H9 (cell line): ENCODE measurements at regions not wholly inside any gene's neighbourhood (a gene's known extent, or its start where the extent isn't known, plus 50 kb on each side); places are given as distances from the start of the nearest gene placed in this dataset.

Source experiments
- DNase-seq: peaks from one replicate; pipeline ENCODE4 v3.0.0-alpha.2; 2017
- H2AFZ ChIP-seq: one replicate; pipeline ENCODE4 v1.6.1; 2013; ENCODE audit warnings: mild to moderate bottlenecking, low read length, control low read depth, moderate library complexity
- H2AK5ac ChIP-seq: 2 replicates; pipeline ENCODE4 v1.6.1; 2013; ENCODE audit warnings: low read length, control low read depth, mixed read lengths; ENCODE audit not compliant: insufficient read length
- H2BK120ac ChIP-seq: one replicate; pipeline ENCODE4 v1.6.1; 2013; ENCODE audit warnings: low read depth, mild to moderate bottlenecking, low read length, control low read depth, inconsistent platforms; ENCODE audit not compliant: poor library complexity, severe bottlenecking
- H2BK12ac ChIP-seq: 2 replicates; pipeline ENCODE4 v1.6.1; 2013; ENCODE audit warnings: low read length, control low read depth, mixed read lengths, low read depth; ENCODE audit not compliant: insufficient read length
- H2BK15ac ChIP-seq: 2 replicates; pipeline ENCODE4 v1.6.1; 2013; ENCODE audit warnings: low read depth, low read length, control low read depth
- H2BK20ac ChIP-seq: one replicate; pipeline ENCODE4 v1.6.1; 2013; ENCODE audit warnings: low read depth, mild to moderate bottlenecking, low read length, control low read depth, inconsistent platforms; ENCODE audit not compliant: poor library complexity, severe bottlenecking
- H2BK5ac ChIP-seq: 2 replicates; pipeline ENCODE4 v1.6.1; 2013; ENCODE audit warnings: low read length, control low read depth, mixed read lengths; ENCODE audit not compliant: insufficient read length
- H3K14ac ChIP-seq: 2 replicates; pipeline ENCODE4 v1.6.1; 2013; ENCODE audit warnings: low read length, control low read depth; ENCODE audit not compliant: insufficient read depth
- H3K18ac ChIP-seq: 2 replicates; pipeline ENCODE4 v1.6.1; 2013; ENCODE audit warnings: low read depth, mild to moderate bottlenecking, mixed read lengths, low read length, control low read depth; ENCODE audit not compliant: insufficient read length
- H3K23ac ChIP-seq: 2 replicates; pipeline ENCODE4 v1.6.1; 2013; ENCODE audit warnings: low read length, control low read depth, mixed read lengths, low read depth; ENCODE audit not compliant: insufficient read length
- H3K23me2 ChIP-seq: 2 replicates; pipeline ENCODE4 v1.6.1; 2013; ENCODE audit warnings: low read depth, mild to moderate bottlenecking, mixed read lengths, low read length, control low read depth; ENCODE audit not compliant: insufficient read length, poor library complexity, severe bottlenecking
- H3K27ac ChIP-seq: 2 replicates; pipeline ENCODE4 v1.5.1; 2013; ENCODE audit warnings: low read length, control low read depth, mixed read lengths, low read depth; ENCODE audit not compliant: insufficient read length
- H3K27me3 ChIP-seq: 2 replicates; pipeline ENCODE4 v1.6.1; 2013; ENCODE audit warnings: low read length, control low read depth, inconsistent platforms; ENCODE audit not compliant: insufficient read depth
- H3K4ac ChIP-seq: 2 replicates; pipeline ENCODE4 v1.6.1; 2013; ENCODE audit warnings: low read depth, mild to moderate bottlenecking, control low read depth, inconsistent platforms, low read length, moderate library complexity
- H3K4me1 ChIP-seq: 2 replicates; pipeline ENCODE4 v1.6.1; 2013; ENCODE audit warnings: low read length, control low read depth, inconsistent platforms; ENCODE audit not compliant: insufficient read depth
- H3K4me2 ChIP-seq: 2 replicates; pipeline ENCODE4 v1.6.1; 2013; ENCODE audit warnings: low read length, control low read depth, mixed read lengths; ENCODE audit not compliant: insufficient read length, insufficient read depth
- H3K56ac ChIP-seq: 2 replicates; pipeline ENCODE4 v1.6.1; 2013; ENCODE audit warnings: low read depth, mild to moderate bottlenecking, mixed read lengths, low read length, control low read depth; ENCODE audit not compliant: insufficient read length
- H3K79me1 ChIP-seq: 2 replicates; pipeline ENCODE4 v1.6.1; 2013; ENCODE audit warnings: low read depth, mild to moderate bottlenecking, moderate library complexity, low read length, control low read depth, inconsistent platforms; ENCODE audit not compliant: insufficient read depth, poor library complexity, severe bottlenecking
- H3K79me2 ChIP-seq: 2 replicates; pipeline ENCODE4 v1.6.1; 2013; ENCODE audit warnings: low read length, control low read depth, inconsistent platforms; ENCODE audit not compliant: insufficient read depth
- H3K9ac ChIP-seq: 2 replicates; pipeline ENCODE4 v1.6.1; 2013; ENCODE audit warnings: low read length, control low read depth, mixed read lengths; ENCODE audit not compliant: insufficient read length; ENCODE audit errors: extremely low read depth
- H3K9me3 ChIP-seq: one replicate; pipeline ENCODE4 v1.6.1; 2013; ENCODE audit warnings: low read depth, low read length, inconsistent platforms; ENCODE audit not compliant: control insufficient read depth
- H3T11ph ChIP-seq: one replicate; pipeline ENCODE4 v1.6.1; 2013; ENCODE audit warnings: mild to moderate bottlenecking, low read length, control low read depth, inconsistent platforms
- H4K20me1 ChIP-seq: one replicate; pipeline ENCODE4 v1.6.1; 2013; ENCODE audit not compliant: control insufficient read depth, insufficient read length, insufficient read depth
- H4K5ac ChIP-seq: 2 replicates; pipeline ENCODE4 v1.6.1; 2013; ENCODE audit warnings: low read depth, mild to moderate bottlenecking, mixed read lengths, low read length, control low read depth; ENCODE audit not compliant: insufficient read length
- H4K8ac ChIP-seq: replicated peaks from 2 replicates; pipeline ENCODE4 v1.6.1; 2013; ENCODE audit warnings: low read length, control low read depth, mixed read lengths, low read depth; ENCODE audit not compliant: insufficient read length
- H4K91ac ChIP-seq: 2 replicates; pipeline ENCODE4 v1.6.1; 2013; ENCODE audit warnings: low read depth, mild to moderate bottlenecking, moderate library complexity, mixed read lengths, low read length, control low read depth; ENCODE audit not compliant: insufficient read length
- H3K27ac Mint-ChIP-seq, 3 experiments: 2 replicates in 2 of 3; 3 replicates in 1 of 3; pipeline ENCODE4 v1.8.0; 2020 to 2021; ENCODE audit warnings: mixed read lengths in 3 of 3, mild to moderate bottlenecking in 1 of 3, moderate library complexity in 1 of 3
- H3K27me3 Mint-ChIP-seq: 2 replicates; pipeline ENCODE4 v1.8.0; 2021; ENCODE audit warnings: low read depth, mild to moderate bottlenecking, moderate library complexity, mixed read lengths
- H3K36me3 Mint-ChIP-seq, 3 experiments: 2 replicates in 2 of 3; 3 replicates in 1 of 3; pipeline ENCODE4 v1.8.0; 2020 to 2021; ENCODE audit warnings: low read depth in 3 of 3, mixed read lengths in 3 of 3; ENCODE audit not compliant: insufficient read depth in 1 of 3
- H3K4me1 Mint-ChIP-seq, 2 experiments: 2 replicates each; pipeline ENCODE4 v1.8.0; 2020; ENCODE audit warnings: mixed read lengths in 2 of 2
- H3K4me3 Mint-ChIP-seq, 2 experiments: 2 replicates in 1 of 2; 3 replicates in 1 of 2; pipeline ENCODE4 v1.8.0; 2020 to 2021; ENCODE audit warnings: mild to moderate bottlenecking in 2 of 2, mixed read lengths in 2 of 2, moderate library complexity in 1 of 2
- H3K9me3 Mint-ChIP-seq, 2 experiments: 2 replicates in 1 of 2; 3 replicates in 1 of 2; pipeline ENCODE4 v1.8.0; 2020; ENCODE audit warnings: mild to moderate bottlenecking in 2 of 2, mixed read lengths in 2 of 2, moderate library complexity in 1 of 2
- WGBS: extraction: QIAGEN DNeasy Blood & Tissue Kit; methylation state at CpG from one replicate; pipeline ENCODE4 v1.1.7; 2013; ENCODE audit warnings: missing lambda C conversion rate, low lambda C conversion rate, mixed read lengths; ENCODE audit not compliant: insufficient read length; ENCODE audit errors: extremely low coverage; 5-methylcytosine and 5-hydroxymethylcytosine counted together
- TF ChIP-seq, protein P1 (sequence below): fragments of 200-600 bp; sonication (generic); conservative IDR thresholded peaks from 3 replicates; pipeline ENCODE4 v1.8.0; 2021; ENCODE audit warnings: antibody characterized with exemption, mild to moderate bottlenecking

DNA sequence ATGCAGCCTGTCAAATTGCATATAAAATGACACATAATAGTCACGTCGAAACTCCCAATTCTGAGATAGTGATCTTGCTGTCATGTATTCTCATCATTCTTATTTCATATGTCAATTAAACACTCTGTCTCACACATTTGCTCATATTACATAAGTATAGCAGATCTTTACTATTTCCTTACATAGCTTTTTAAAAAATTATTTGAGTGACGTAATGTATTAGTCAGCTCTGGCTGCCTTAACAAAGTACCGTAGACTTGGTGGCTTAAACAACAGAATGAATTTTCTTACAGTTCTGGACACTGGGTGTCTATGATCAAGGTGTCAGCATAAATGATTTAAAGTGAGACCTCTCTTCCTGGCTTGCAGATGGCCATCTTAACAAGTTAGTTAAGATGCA lies 1032.3 kb upstream of the NRXN1 start:
- peaks cover 4% of the 10 kb centered on the region for H3K9me3 ChIP-seq
- H2BK20ac ChIP-seq: no peak overlapping the region
- H3T11ph ChIP-seq: no peak overlapping the region
- no peak overlapping the region for H3K27ac ChIP-seq
- no peak overlapping the region for H2BK15ac ChIP-seq
- no peaks in the 10 kb centered on the region for H3K4me1 ChIP-seq
- H3K23me2 ChIP-seq: no peaks in the 10 kb centered on the region
- Mint-ChIP-seq H3K4me1 (no peaks in the 10 kb centered on the region), H3K9me3 (peaks cover 0 to 11% of the 10 kb centered on the region in 2 experiments; a peak in 2 of 5 replicates), H3K36me3 (peaks cover 0 to 3% (median 1%) of the 10 kb centered on the region in 3 experiments; a peak in 4 of 7 replicates), H3K27ac (no peak overlapping the region), H3K27me3 (no peaks in the 10 kb centered on the region), H3K4me3 (no peak overlapping the region)
- no peak overlapping the region for H3K4me2 ChIP-seq
- DNase-seq: no peak
- H2AFZ ChIP-seq: no peak overlapping the region
- H4K20me1 ChIP-seq: no peaks in the 10 kb centered on the region
- H3K18ac ChIP-seq: no peak overlapping the region
- no peak overlapping the region for H3K23ac ChIP-seq
- no peak overlapping the region for H3K9ac ChIP-seq
- no peaks in the 10 kb centered on the region for H3K27me3 ChIP-seq
- H3K4ac ChIP-seq: no peak overlapping the region
- no peak overlapping the region for H4K91ac ChIP-seq
- TF ChIP-seq, protein P1, sequence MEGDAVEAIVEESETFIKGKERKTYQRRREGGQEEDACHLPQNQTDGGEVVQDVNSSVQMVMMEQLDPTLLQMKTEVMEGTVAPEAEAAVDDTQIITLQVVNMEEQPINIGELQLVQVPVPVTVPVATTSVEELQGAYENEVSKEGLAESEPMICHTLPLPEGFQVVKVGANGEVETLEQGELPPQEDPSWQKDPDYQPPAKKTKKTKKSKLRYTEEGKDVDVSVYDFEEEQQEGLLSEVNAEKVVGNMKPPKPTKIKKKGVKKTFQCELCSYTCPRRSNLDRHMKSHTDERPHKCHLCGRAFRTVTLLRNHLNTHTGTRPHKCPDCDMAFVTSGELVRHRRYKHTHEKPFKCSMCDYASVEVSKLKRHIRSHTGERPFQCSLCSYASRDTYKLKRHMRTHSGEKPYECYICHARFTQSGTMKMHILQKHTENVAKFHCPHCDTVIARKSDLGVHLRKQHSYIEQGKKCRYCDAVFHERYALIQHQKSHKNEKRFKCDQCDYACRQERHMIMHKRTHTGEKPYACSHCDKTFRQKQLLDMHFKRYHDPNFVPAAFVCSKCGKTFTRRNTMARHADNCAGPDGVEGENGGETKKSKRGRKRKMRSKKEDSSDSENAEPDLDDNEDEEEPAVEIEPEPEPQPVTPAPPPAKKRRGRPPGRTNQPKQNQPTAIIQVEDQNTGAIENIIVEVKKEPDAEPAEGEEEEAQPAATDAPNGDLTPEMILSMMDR: no peak
- H2BK120ac ChIP-seq: no peak overlapping the region
- no peak overlapping the region for H2AK5ac ChIP-seq
- H4K5ac ChIP-seq: no peak overlapping the region
- H2BK5ac ChIP-seq: no peak overlapping the region
- no peak overlapping the region for H2BK12ac ChIP-seq
- no peaks in the 10 kb centered on the region for H3K79me2 ChIP-seq
- no peak overlapping the region for H3K14ac ChIP-seq
- no CpG with 5 or more reads among the region's 4 CpGs for WGBS
- H3K56ac ChIP-seq: no peak overlapping the region
- no peak overlapping the region for H4K8ac ChIP-seq
- H3K79me1 ChIP-seq: no peaks in the 10 kb centered on the region
